ENCODE measurements at regions not wholly inside any gene's neighbourhood (a gene's known extent, or its start where the extent isn't known, plus 50 kb on each side); places are given as distances from the start of the nearest gene placed in this dataset.

GRCh38 chr3:104764496-104764895 lies 602.2 kb upstream of the ALCAM start:
- ATAC-seq (no peak), DNase-seq (ENCODE audit: low read depth, low spot score) (no peak)
- no peaks in the 10 kb centered on the region for H3K36me3 ChIP-seq (ENCODE audit: control insufficient read depth, insufficient read depth, low read length)
- in situ Hi-C loops (cut with HindIII; ENCODE audit: low pct_unique_long_range_greater_than_20kb, low sequenced_read_pairs) (no loop called here), intact Hi-C loops (cut with micrococcal nuclease; ENCODE audit: unreplicated experiment) (no loop called here)
- TF ChIP-seq POLR2AphosphoS5 (IDR thresholded peaks at IDR 0.05; ENCODE audit: low read depth, low read length): no peak
- TF ChIP-seq TCF7L2 (IDR thresholded peaks at IDR 0.05; ENCODE audit: low read depth, low read length): no peak
- no peak for TF ChIP-seq SIN3A (IDR thresholded peaks at IDR 0.05; ENCODE audit: borderline replicate concordance, insufficient read depth, low read depth, low read length)
- TF ChIP-seq CTCF (IDR thresholded peaks at IDR 0.05): no peak
- TF ChIP-seq REST (IDR thresholded peaks at IDR 0.05; ENCODE audit: insufficient read depth in 1 of 2, low read depth in 2 of 2, low read length in 1 of 2): no peak
- CTCF ChIA-PET: no interaction called here
- BruUV-seq (replicated peaks): no TSS peak
- no peaks in the 10 kb centered on the region for H3K9me3 ChIP-seq (ENCODE audit: control insufficient read depth, insufficient read depth, low read depth, low read length)
- H3K4me1 ChIP-seq (ENCODE audit: control insufficient read depth, insufficient read depth, low read length): no peaks in the 10 kb centered on the region
- POLR2A ChIA-PET: no interaction called here
- H3K4me3 ChIP-seq (ENCODE audit: low read depth in 2 of 2, low read length in 2 of 2): no peak overlapping the region
- no peak overlapping the region for H3K27ac ChIP-seq (ENCODE audit: low read length)
- H3K27me3 ChIP-seq (ENCODE audit: control insufficient read depth, insufficient read depth, low read length): no peaks in the 10 kb centered on the region

- ChIA-PET CTCF (no interaction called here), POLR2A (no interaction called here)
- no TSS peak for BruUV-seq (replicated peaks)
- intact Hi-C loops (cut with micrococcal nuclease; ENCODE audit: unreplicated experiment) (no loop called here), in situ Hi-C loops (cut with HindIII; ENCODE audit: low pct_unique_long_range_greater_than_20kb, low sequenced_read_pairs) (no loop called here)
- H3K36me3 ChIP-seq (ENCODE audit: control insufficient read depth, insufficient read depth, low read length): no peaks in the 10 kb centered on the region
- no peaks in the 10 kb centered on the region for H3K27me3 ChIP-seq (ENCODE audit: control insufficient read depth, insufficient read depth, low read length)
- ATAC-seq: no peak
- no peaks in the 10 kb centered on the region for H3K4me1 ChIP-seq (ENCODE audit: control insufficient read depth, insufficient read depth, low read length)
- no peak for TF ChIP-seq TCF7L2 (IDR thresholded peaks at IDR 0.05; ENCODE audit: low read depth, low read length)
- no peak for TF ChIP-seq CTCF (IDR thresholded peaks at IDR 0.05)
- TF ChIP-seq POLR2AphosphoS5 (IDR thresholded peaks at IDR 0.05; ENCODE audit: low read depth, low read length): no peak
- no peak for TF ChIP-seq REST (IDR thresholded peaks at IDR 0.05; ENCODE audit: insufficient read depth in 1 of 2, low read depth in 2 of 2, low read length in 1 of 2)
- no peak for TF ChIP-seq SIN3A (IDR thresholded peaks at IDR 0.05; ENCODE audit: borderline replicate concordance, insufficient read depth, low read depth, low read length)
- H3K4me3 ChIP-seq (ENCODE audit: low read depth in 2 of 2, low read length in 2 of 2): no peak overlapping the region
- H3K27ac ChIP-seq (ENCODE audit: low read length): no peak overlapping the region
- DNase-seq (ENCODE audit: low read depth, low spot score): no peak
- no peaks in the 10 kb centered on the region for H3K9me3 ChIP-seq (ENCODE audit: control insufficient read depth, insufficient read depth, low read depth, low read length)
These were observed 597.8 kb upstream of the ALCAM start for GRCh38 chr3:104768886-104769285.
